ENCODE measurements at regions not wholly inside any gene's neighbourhood (a gene's known extent, or its start where the extent isn't known, plus 50 kb on each side); places are given as distances from the start of the nearest gene placed in this dataset.
"Not testable (repeated sequence)": the region's sequence is repeated elsewhere in the genome, so short reads cannot be mapped to it uniquely, and the experiment has no call there.

DNA sequence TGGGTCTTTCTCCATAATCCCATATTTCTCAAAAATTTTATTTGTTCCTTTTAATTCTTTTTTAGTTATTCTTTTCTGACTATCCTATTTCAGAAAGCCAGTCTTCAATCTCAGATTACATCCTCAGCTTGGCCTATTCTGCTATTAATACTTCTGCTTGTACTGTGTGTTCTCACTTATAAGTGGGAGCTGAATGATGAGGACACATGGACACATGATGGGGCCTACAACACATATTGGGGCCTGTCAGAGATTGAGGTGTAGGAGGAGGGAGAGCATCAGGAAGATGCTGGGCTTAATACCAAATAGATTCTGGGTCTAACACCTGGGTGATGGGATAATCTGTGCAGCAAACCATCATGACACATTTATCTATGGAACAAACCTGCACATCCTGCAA, 82.3 kb downstream of the MAGEE1 start:
- no peak for DNase-seq (ENCODE audit: low read depth, low spot score)
- no peak overlapping the region for H3K4me3 ChIP-seq (ENCODE audit: low read length)

DNA sequence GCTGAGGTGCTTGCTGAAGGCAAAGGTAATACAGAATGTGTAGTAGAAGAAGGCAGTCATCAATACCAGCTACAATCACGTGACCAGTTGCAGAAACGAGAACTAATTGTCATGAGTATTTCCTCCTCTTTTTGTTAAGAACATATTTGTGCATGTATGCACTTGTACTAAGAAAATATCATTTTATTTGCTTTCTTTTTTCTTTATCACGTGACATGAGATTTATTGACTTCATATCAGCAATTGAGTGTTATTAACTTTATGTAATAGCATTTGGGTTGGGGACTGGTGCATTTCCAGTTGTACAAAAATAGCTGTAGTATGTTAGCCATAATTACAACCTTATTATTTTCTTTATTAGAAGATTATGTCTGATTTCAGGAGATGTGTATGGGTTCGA, 90.0 kb downstream of the MAGEE1 start:
- DNase-seq (ENCODE audit: low read depth, low spot score) = no peak

DNA sequence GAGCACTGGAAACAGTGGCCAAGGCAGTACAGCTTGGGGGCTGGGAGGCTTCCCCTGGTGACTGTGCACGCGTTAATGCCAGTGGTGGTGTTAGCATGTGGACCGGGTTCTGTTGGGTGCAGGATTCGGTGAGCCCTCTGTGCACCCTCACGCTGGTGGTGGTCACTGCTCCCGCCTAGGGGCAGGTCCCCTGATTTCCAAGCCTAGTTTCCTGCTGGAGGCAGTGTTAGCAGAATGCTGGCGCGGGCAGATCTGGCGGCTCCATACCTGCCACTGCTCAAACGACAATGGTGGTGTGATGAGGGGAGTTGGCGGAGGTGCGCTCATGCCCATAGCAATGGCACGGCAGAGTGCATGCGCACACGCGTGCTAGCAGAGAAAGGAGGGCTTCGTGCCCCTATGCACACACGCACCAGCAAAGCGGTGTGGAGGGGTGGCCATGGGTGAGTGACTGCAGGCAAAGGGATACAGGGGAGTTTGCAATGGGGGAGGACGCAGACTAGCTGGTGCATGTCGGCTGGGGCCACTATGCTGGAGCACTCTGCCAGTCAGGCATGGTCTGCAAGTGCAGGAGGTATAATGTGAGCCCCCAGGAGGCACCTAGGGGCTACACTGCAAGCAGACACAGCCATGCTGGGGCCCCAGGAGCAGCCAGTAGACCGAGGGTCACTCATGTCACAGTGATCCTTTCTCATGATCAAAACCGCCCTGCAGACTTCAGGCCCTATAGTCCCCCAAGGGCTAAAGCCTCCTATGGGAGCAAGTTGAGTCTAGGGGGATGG, 93.0 kb downstream of the MAGEE1 start:
- no peak for DNase-seq (ENCODE audit: low read depth, low spot score)
- no peak overlapping the region for H3K4me3 ChIP-seq (ENCODE audit: low read length)

More for the DNA sequence above, 90.0 kb downstream of the MAGEE1 start:
- no peak overlapping the region for H3K4me3 ChIP-seq (ENCODE audit: low read length)

DNA sequence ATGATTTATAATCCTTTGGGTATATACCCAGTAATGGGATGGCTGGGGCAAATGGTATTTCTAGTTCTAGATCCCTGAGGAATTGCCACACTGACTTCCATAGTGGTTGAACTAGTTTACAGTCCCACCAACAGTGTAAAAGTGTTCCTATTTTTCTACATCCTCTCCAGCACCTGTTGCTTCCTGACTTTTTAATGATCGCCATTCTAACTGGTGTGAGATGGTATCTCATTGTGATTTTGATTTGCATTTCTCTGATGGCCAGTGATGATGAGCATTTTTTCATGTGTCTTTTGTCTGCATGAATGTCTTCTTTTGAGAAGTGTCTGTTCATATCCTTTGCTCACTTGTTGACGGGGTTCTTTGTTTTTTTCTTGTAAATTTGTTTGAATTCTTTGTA, 108.2 kb downstream of the MAGEE1 start:
- not testable (repeated sequence) for H3K4me3 ChIP-seq (ENCODE audit: low read length); DNase-seq (ENCODE audit: low read depth, low spot score)

DNA sequence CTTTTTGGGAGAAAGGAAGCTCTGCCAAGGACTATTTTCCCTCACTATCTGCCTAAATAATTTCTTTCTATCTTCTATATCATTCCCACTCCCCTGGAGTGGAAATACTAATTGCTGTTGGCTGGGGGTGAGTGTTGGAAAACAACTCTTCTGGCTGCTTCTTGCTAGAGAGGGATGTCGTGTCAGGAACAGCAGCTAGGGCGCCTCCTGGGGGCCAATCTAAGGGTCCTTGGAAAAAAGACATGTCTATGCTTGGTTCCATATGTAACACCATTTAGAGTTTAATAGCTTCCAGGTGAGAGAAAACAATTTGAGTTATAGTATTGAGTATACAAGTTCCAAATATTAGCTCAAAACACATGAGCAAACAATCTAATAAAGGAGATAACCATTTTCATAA, 111.3 kb downstream of the MAGEE1 start:
- no peak for DNase-seq (ENCODE audit: low read depth, low spot score)
- no peak overlapping the region for H3K4me3 ChIP-seq (ENCODE audit: low read length)

DNA sequence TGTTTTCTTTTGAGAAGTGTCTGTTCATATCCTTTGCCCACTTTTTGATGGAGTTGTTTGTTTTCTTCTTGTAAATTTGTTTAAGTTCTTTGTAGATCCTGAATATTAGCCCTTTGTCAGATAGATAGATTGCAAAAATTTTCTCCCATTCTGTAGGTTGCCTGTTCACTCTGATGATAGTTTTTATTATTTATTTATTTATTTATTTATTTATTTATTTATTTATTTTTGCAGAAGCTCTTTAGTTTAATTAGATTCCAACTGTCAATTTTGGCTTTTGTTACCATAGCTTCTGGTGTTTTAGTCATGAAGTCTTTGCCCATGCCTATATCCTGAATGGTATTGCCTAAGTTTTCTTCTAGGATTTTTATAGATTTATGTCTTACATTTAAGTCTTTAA, 115.9 kb downstream of the MAGEE1 start:
- H3K4me3 ChIP-seq (ENCODE audit: low read length); DNase-seq (ENCODE audit: low read depth, low spot score): not testable (repeated sequence)

DNA sequence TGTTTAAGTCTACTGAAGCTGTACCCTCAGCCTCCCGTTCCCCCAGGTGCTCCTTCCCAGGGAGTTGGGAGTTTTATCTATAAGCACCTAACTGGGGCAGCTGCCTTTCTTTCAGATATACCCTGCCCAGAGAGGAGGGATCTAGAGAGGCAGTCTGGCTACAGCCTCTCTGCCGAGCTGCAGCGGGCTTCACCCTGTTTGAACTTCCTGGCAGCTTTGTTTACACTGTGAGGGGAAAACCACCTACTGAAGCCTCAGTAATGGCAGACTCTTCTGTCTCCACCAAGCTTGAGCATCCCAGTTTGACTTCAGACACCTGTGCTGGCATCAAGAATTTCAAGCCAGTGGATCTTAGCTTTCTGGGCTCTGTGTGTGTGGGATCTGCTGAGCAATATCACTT, 122.5 kb downstream of the MAGEE1 start:
- no peak for DNase-seq (ENCODE audit: low read depth, low spot score)
- H3K4me3 ChIP-seq (ENCODE audit: low read length) = no peak overlapping the region

DNA sequence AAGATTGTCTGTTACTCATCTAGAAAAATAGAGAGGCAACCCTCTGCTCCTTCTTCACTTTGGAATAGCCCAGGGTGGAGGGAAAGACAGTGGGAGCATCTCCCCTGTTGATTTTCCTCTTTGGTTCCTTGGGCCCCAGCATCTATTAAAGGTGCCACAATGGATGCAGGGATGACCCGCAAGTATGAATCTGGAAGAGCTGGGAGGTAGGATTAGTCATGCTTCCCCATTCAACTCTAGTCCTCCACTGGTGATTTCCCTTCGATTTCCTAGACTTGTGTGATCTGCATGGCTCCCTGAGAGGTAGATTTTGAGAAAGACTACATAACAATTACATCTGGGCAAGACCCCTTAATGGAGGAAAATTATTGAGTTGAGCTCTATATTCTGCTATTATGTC, 127.8 kb downstream of the MAGEE1 start:
- no peak overlapping the region for H3K4me3 ChIP-seq (ENCODE audit: low read length)
- DNase-seq (ENCODE audit: low read depth, low spot score) = no peak

DNA sequence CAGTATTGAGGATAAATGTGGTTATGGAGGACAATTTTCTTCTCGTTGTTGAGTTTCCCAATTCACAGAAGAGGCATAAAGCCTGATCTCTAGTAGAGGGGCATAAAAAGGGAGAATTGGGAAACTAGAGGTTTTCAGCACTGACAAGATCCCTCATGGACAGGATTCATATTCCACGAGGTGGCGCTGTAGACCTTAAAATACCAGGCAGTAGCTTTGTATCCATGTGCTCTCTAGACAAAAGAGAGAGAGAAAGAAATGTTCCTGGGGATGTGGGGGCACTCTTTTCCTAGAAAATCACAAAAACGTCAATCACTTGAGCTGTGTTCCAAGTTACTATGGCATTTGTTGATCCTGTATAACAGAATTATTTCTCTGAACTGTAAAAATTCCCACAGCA, 128.3 kb downstream of the MAGEE1 start:
- H3K4me3 ChIP-seq (ENCODE audit: low read length) = no peak overlapping the region
- peak; percentile 67 for DNase-seq (ENCODE audit: low read depth, low spot score)

DNA sequence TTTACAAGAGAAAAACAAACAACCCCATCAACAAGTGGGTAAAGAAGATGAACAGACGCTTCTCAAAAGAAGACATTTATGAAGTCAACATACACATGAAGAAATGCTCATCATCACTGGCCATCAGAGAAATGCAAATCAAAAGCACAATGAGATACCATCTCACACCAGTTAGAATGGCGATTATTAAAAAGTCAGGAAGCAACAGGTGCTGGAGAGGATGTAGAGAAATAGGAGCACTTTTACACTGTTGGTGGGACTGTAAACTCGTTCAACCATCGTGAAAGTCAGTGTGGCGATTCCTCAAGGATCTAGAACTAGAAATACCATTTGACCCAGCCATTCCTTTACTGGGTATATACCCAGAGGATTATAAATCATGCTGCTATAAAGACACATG, 137.3 kb downstream of the MAGEE1 start:
- not testable (repeated sequence) for H3K4me3 ChIP-seq (ENCODE audit: low read length); DNase-seq (ENCODE audit: low read depth, low spot score)

DNA sequence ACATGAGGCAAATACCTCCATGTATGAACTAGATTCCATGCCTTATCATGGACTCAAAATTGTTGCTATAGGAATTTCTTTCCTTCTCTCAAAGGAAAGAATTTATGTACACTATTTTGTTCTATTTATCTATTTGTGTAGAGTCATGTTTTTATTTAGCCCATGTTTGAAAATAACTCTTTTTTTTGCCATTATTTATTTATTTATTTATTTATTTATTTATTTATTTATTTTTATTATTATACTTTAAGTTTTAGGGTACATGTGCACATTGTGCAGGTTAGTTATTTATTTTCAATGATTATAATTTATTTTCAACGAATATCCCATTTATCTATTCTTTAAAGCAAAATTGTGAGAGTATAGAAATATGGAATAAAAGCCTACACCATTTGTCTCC, 177.9 kb downstream of the MAGEE1 start:
- no peak for DNase-seq (ENCODE audit: low read depth, low spot score)
- H3K4me3 ChIP-seq (ENCODE audit: low read length) = no peak overlapping the region

DNA sequence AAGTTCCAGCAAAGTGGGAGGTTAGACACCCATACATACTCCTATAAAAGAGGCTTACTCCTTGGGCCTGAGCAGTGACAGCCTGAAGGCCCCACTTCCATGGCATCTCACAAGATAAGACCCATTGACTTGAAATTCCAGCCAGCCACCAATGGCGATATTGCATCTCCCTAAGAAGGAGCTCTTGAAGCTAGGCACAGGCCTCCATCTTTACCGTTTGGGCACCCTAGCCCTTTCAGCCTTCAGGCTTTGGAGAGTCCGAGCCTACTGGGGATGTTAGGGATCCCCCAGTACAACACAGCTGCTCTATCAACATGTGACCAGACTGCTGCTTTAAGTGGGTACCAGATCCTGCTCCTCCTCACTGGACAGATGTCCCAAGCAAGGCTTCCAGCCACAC, 189.5 kb downstream of the MAGEE1 start:
- no peak for DNase-seq (ENCODE audit: low read depth, low spot score)
- no peak overlapping the region for H3K4me3 ChIP-seq (ENCODE audit: low read length)

DNA sequence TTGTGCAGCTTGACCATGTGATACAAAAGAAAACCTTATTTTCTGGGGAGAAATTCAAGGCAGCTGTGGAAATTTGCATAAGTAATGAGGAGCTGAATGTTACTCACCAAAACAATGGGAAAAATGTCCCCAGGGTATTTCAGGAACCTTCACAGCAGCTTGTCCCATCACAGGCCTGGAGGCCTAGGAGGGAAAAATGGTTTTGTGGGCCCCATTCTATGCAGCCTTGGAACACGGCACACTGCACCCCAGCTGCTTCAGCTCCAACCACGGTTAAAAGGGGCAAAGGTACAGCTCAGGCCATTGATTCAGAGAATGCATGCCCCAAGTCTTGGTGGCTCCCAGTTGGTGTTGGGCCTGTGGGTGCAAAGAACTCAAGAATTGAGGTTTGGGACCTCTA, 216.1 kb downstream of the MAGEE1 start:
- H3K4me3 ChIP-seq (ENCODE audit: low read length) = no peak overlapping the region

DNA sequence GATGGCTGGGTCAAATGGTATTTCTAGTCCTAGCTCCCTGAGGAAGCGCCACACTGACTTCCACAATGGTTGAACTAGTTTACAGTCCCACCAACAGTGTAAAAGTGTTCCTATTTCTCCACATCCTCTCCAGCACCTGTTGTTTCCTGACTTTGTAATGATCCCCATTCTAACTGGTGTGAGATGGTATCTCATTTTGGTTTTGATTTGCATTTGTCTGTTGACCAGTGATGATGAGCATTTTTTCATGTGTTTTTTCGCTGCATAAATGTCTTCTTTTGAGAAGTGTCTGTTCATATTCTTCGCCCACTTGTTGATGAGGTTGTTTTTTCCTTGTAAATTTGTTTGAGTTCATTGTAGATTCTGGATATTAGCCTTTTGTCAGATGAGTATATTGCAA, 223.9 kb downstream of the MAGEE1 start:
- DNase-seq (ENCODE audit: low read depth, low spot score); H3K4me3 ChIP-seq (ENCODE audit: low read length): not testable (repeated sequence)

More for the DNA sequence above, 216.1 kb downstream of the MAGEE1 start:
- no peak for DNase-seq (ENCODE audit: low read depth, low spot score)

DNA sequence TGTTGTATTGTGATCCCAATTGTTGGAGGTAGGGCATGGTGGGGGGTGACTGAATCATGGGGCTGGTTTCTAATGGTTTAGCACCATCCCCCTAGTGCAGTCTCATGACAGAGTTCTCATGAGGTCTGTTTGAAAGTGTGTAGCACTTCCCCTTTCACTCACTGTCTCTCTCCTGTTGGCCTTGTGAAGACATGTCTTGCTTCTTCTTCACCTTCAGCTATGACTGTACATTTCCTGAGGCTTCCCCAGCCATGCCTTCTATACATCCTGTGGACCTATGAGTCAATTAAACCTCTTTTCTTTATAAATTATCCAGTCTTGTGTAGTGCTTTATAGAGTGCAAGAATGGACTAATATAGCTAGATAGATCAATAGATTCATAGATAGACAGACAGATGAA, 230.0 kb downstream of the MAGEE1 start:
- DNase-seq (ENCODE audit: low read depth, low spot score) = no peak
- no peak overlapping the region for H3K4me3 ChIP-seq (ENCODE audit: low read length)
